MM.1S (cell line): ENCODE measurements at regions not wholly inside any gene's neighbourhood (a gene's known extent, or its start where the extent isn't known, plus 50 kb on each side); places are given as distances from the start of the nearest gene placed in this dataset.

ENCODE experiments used
- DNase-seq: peaks from one replicate; pipeline ENCODE4 v3.0.0-alpha.2; 2015
- H2AFZ ChIP-seq: fragments of 300-600 bp; sonication (generic); 2 replicates; pipeline ENCODE4 v1.6.0; 2016; ENCODE audit warnings: antibody characterized with exemption, low read length
- H3F3A ChIP-seq: fragments of 300-600 bp; sonication (generic); 2 replicates; pipeline ENCODE4 v1.6.1; 2016; ENCODE audit warnings: mild to moderate bottlenecking, antibody characterized with exemption, low read length, moderate library complexity, mixed read lengths; ENCODE audit not compliant: insufficient read depth
- H3K27ac ChIP-seq: fragments of 300-600 bp; sonication (generic); 2 replicates; pipeline ENCODE4 v1.5.1; 2016; ENCODE audit warnings: mild to moderate bottlenecking, low read length
- H3K27me3 ChIP-seq: fragments of 300-600 bp; sonication (generic); replicated peaks from 2 replicates; pipeline ENCODE4 v1.6.0; 2016; ENCODE audit warnings: low read length; ENCODE audit not compliant: insufficient read depth
- H3K36me3 ChIP-seq: fragments of 300-600 bp; sonication (generic); replicated peaks from 2 replicates; pipeline ENCODE4 v1.6.1; 2016; ENCODE audit warnings: mild to moderate bottlenecking, low read length, mixed read lengths; ENCODE audit not compliant: insufficient read depth
- H3K4me1 ChIP-seq: fragments of 300-600 bp; sonication (generic); 2 replicates; pipeline ENCODE4 v1.6.1; 2016; ENCODE audit warnings: low read length, mixed read lengths
- H3K4me2 ChIP-seq: fragments of 300-600 bp; sonication (generic); 2 replicates; pipeline ENCODE4 v1.6.0; 2016; ENCODE audit warnings: low read depth, low read length
- H3K4me3 ChIP-seq: fragments of 300-600 bp; sonication (generic); 2 replicates; pipeline ENCODE4 v1.5.1; 2016; ENCODE audit warnings: low read length, mixed read lengths
- H3K79me2 ChIP-seq: fragments of 300-600 bp; sonication (generic); 2 replicates; pipeline ENCODE4 v1.6.1; 2016; ENCODE audit warnings: mixed run types, low read length, mixed read lengths
- H3K9ac ChIP-seq: fragments of 300-600 bp; sonication (generic); 2 replicates; pipeline ENCODE4 v1.6.1; 2016; ENCODE audit warnings: low read length, mixed read lengths
- H3K9me2 ChIP-seq: fragments of 300-600 bp; sonication (generic); replicated peaks from 2 replicates; pipeline ENCODE4 v1.6.1; 2016; ENCODE audit warnings: mild to moderate bottlenecking, low read length, mixed read lengths; ENCODE audit not compliant: insufficient read depth
- H3K9me3 ChIP-seq: fragments of 300-600 bp; sonication (generic); replicated peaks from 2 replicates; pipeline ENCODE4 v1.6.1; 2016; ENCODE audit warnings: mild to moderate bottlenecking, low read length, mixed read lengths; ENCODE audit not compliant: insufficient read depth
- H4K20me1 ChIP-seq: fragments of 300-600 bp; sonication (generic); 2 replicates; pipeline ENCODE4 v1.6.1; 2016; ENCODE audit warnings: mild to moderate bottlenecking, low read length, moderate library complexity, mixed read lengths; ENCODE audit not compliant: insufficient read depth
- EZH2 ChIP-seq: fragments of 300-600 bp; sonication (generic); optimal IDR thresholded peaks from 2 replicates; pipeline ENCODE3; 2017; ENCODE audit warnings: low read depth, mild to moderate bottlenecking, antibody characterized with exemption, low read length, mixed read lengths
- EZH2phosphoT487 ChIP-seq: fragments of 300-600 bp; sonication (generic); IDR thresholded peaks from 2 replicates; pipeline ENCODE4 v1.6.1; 2018; ENCODE audit warnings: antibody characterized with exemption, low read length
- TF ChIP-seq, protein P1 (sequence below): fragments of 300-600 bp; sonication (generic); IDR thresholded peaks from 2 replicates; pipeline ENCODE4 v1.5.1; 2016; ENCODE audit warnings: antibody characterized with exemption, low read length, mixed read lengths

DNA sequence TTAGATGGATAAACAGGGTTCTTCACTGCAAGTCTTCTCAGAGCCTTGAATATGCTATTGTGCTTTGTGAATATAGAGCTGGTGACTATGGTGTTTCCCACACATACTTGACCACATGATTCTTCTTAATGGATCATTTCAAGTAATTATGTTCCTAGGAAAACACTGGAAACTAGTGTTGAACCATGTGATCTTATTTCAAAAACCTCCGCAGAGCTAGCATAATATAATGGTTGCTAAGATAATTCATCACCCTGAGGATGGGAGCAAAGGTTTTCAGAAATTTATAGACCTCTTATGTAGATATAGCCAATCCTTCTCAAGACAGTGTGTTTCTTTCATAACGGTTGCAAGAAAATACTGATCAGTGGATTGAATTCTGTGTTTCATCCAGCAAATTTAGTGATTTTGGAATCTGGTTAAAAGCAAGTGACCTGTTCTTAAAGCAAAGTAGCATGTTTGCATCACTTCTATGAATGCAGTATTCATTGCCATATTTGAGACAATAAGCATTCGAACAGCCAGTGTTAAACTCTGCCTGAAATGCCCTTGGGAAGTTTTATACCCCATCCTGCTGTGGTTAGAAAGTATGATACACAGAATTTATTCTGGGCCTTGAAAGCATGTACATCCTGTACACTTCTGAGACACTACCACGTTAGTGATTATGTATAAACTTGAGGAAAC is 341.0 kb upstream of the E2F7 start:
- H3F3A ChIP-seq, result no peaks in the 10 kb centered on the region
- no peaks in the 10 kb centered on the region for H3K36me3 ChIP-seq
- no peaks in the 10 kb centered on the region for H3K9me3 ChIP-seq
- no peak overlapping the region for H2AFZ ChIP-seq
- no peak for DNase-seq
- H3K79me2 ChIP-seq, result no peaks in the 10 kb centered on the region
- no peak overlapping the region for H3K4me2 ChIP-seq
- H3K9ac ChIP-seq, result no peak overlapping the region
- no peaks in the 10 kb centered on the region for H4K20me1 ChIP-seq
- H3K27me3 ChIP-seq, result no peaks in the 10 kb centered on the region
- H3K27ac ChIP-seq, result no peak overlapping the region
- H3K9me2 ChIP-seq, result no peaks in the 10 kb centered on the region
- TF ChIP-seq EZH2phosphoT487, result no peak
- no peak for TF ChIP-seq EZH2
- TF ChIP-seq, protein P1, sequence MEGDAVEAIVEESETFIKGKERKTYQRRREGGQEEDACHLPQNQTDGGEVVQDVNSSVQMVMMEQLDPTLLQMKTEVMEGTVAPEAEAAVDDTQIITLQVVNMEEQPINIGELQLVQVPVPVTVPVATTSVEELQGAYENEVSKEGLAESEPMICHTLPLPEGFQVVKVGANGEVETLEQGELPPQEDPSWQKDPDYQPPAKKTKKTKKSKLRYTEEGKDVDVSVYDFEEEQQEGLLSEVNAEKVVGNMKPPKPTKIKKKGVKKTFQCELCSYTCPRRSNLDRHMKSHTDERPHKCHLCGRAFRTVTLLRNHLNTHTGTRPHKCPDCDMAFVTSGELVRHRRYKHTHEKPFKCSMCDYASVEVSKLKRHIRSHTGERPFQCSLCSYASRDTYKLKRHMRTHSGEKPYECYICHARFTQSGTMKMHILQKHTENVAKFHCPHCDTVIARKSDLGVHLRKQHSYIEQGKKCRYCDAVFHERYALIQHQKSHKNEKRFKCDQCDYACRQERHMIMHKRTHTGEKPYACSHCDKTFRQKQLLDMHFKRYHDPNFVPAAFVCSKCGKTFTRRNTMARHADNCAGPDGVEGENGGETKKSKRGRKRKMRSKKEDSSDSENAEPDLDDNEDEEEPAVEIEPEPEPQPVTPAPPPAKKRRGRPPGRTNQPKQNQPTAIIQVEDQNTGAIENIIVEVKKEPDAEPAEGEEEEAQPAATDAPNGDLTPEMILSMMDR, result no peak
- no peaks in the 10 kb centered on the region for H3K4me1 ChIP-seq
- H3K4me3 ChIP-seq, result no peak overlapping the region

DNA sequence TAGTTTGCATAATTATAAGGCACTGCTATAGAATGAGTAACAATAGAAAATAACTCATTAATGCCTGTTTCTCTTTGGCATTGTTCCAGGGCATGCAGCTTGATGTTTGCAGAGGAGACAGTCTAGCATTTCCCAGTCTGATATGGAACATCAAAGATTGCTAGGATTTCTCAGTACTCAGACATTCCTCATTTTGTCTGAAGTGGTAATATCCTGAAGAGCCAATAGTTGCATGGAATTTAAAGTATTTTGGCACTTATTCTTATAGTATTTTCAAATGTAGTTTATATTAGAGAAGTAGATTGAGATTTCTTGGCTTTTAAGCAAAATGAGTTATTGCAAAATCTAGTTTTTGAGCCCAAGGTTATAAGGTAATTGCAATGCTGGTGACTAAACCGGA is 337.3 kb upstream of the E2F7 start:
- DNase-seq, result no peak

DNA sequence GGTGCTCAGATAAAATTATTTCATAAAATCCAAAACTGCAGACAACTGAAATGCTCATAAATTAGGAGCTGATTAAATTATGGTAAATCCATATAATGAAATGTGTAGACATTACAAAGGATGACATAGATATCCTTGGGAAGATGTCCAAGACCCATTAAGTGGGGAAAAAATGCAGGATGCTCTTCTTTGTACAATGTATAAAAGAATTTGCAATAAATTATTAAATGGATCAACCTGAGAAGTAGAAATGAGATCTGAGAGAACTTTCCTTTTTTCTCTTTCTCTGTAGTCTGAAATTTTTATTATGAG is 336.4 kb upstream of the E2F7 start:
- Histone ChIP-seq H3F3A (no peaks in the 10 kb centered on the region), H3K27ac (no peak overlapping the region), H3K79me2 (no peaks in the 10 kb centered on the region), H3K36me3 (no peaks in the 10 kb centered on the region), H3K9me3 (no peaks in the 10 kb centered on the region), H3K9me2 (no peaks in the 10 kb centered on the region), H3K4me3 (no peak overlapping the region), H2AFZ (no peak overlapping the region), H3K4me1 (no peaks in the 10 kb centered on the region), H3K4me2 (no peak overlapping the region), H3K9ac (no peak overlapping the region), H3K27me3 (no peaks in the 10 kb centered on the region), H4K20me1 (no peaks in the 10 kb centered on the region)
- TF ChIP-seq, protein P1, result no peak
- no peak for TF ChIP-seq EZH2
- no peak for TF ChIP-seq EZH2phosphoT487
- DNase-seq, result no peak

More for the DNA sequence above, 337.3 kb upstream of the E2F7 start:
- Histone ChIP-seq H3K27me3 (no peaks in the 10 kb centered on the region), H3K9me3 (no peaks in the 10 kb centered on the region), H3K27ac (no peak overlapping the region), H3K4me2 (no peak overlapping the region), H3K4me1 (no peaks in the 10 kb centered on the region), H3F3A (no peaks in the 10 kb centered on the region), H3K4me3 (no peak overlapping the region), H2AFZ (no peak overlapping the region), H3K9ac (no peak overlapping the region), H3K9me2 (no peaks in the 10 kb centered on the region), H3K79me2 (no peaks in the 10 kb centered on the region), H3K36me3 (no peaks in the 10 kb centered on the region), H4K20me1 (no peaks in the 10 kb centered on the region)
- TF ChIP-seq, protein P1, result no peak
- TF ChIP-seq EZH2, result no peak
- no peak for TF ChIP-seq EZH2phosphoT487
